GM23338 (cell line): ENCODE measurements at regions not wholly inside any gene's neighbourhood (a gene's known extent, or its start where the extent isn't known, plus 50 kb on each side); places are given as distances from the start of the nearest gene placed in this dataset.

Source experiments
- EZH2phosphoT487 ChIP-seq: fragments of 200-600 bp; sonication (generic); IDR thresholded peaks from one replicate; pipeline ENCODE4 v1.8.1; 2018; ENCODE audit warnings: antibody characterized with exemption; ENCODE audit not compliant: unreplicated experiment
- POLR2AphosphoS5 ChIP-seq: IDR thresholded peaks from 2 replicates; pipeline ENCODE4 v1.6.1; 2016; ENCODE audit warnings: antibody characterized with exemption, low read depth
- ZNF331 ChIP-seq: fragments of 250-450 bp; sonication (Bioruptor Pico); IDR thresholded peaks from 2 replicates; pipeline ENCODE4 v1.5.0; 2020; ENCODE audit warnings: low read depth, mild to moderate bottlenecking, moderate library complexity
- TF ChIP-seq, protein P1 (sequence below), 2 experiments: fragments of 200-600 bp in 1 of 2; sonication (generic) in 1 of 2; conservative IDR thresholded peaks; 2 replicates each; pipeline versions ENCODE4 v1.5.1 to v1.6.1; 2016 to 2017; ENCODE audit warnings: antibody characterized with exemption in 2 of 2, low read depth in 2 of 2, mild to moderate bottlenecking in 2 of 2, moderate library complexity in 1 of 2
- TF ChIP-seq, protein P2 (sequence below): IDR thresholded peaks from 2 replicates; pipeline ENCODE4 v1.6.1; 2016; ENCODE audit warnings: antibody characterized with exemption
- TF ChIP-seq, protein P3 (sequence below): IDR thresholded peaks from one replicate; pipeline ENCODE4 v1.6.1; 2018; ENCODE audit warnings: antibody characterized with exemption; ENCODE audit not compliant: unreplicated experiment

DNA sequence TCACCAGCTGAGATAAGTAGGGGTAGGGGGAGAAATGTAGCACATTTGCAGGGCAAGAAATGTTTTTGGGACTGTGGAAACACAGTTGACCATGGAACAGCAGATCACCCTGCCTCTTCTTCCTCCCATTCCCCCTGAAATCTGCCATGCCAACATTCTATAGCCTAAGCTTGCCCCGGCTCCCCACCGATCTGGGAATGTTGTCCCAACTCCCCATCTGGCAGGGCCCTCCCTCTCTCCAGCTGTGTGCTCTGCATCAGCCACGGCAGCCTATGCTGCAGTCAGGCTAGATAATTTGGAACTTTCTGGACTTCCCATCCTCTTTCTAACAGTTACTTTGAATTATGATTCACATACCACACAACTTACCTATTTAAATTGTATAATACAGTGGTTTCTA is 425.1 kb upstream of the RAB6C start:
- TF ChIP-seq, protein P1, sequence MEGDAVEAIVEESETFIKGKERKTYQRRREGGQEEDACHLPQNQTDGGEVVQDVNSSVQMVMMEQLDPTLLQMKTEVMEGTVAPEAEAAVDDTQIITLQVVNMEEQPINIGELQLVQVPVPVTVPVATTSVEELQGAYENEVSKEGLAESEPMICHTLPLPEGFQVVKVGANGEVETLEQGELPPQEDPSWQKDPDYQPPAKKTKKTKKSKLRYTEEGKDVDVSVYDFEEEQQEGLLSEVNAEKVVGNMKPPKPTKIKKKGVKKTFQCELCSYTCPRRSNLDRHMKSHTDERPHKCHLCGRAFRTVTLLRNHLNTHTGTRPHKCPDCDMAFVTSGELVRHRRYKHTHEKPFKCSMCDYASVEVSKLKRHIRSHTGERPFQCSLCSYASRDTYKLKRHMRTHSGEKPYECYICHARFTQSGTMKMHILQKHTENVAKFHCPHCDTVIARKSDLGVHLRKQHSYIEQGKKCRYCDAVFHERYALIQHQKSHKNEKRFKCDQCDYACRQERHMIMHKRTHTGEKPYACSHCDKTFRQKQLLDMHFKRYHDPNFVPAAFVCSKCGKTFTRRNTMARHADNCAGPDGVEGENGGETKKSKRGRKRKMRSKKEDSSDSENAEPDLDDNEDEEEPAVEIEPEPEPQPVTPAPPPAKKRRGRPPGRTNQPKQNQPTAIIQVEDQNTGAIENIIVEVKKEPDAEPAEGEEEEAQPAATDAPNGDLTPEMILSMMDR (conservative IDR thresholded peaks at IDR 0.05; ENCODE audit: low read depth in 2 of 2) = no peak
- TF ChIP-seq ZNF331 (CRISPR knock-in tag) (no peak), POLR2AphosphoS5 (no peak), EZH2phosphoT487 (no peak)
- TF ChIP-seq, protein P2, sequence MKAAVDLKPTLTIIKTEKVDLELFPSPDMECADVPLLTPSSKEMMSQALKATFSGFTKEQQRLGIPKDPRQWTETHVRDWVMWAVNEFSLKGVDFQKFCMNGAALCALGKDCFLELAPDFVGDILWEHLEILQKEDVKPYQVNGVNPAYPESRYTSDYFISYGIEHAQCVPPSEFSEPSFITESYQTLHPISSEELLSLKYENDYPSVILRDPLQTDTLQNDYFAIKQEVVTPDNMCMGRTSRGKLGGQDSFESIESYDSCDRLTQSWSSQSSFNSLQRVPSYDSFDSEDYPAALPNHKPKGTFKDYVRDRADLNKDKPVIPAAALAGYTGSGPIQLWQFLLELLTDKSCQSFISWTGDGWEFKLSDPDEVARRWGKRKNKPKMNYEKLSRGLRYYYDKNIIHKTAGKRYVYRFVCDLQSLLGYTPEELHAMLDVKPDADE = no peak
- TF ChIP-seq, protein P3, sequence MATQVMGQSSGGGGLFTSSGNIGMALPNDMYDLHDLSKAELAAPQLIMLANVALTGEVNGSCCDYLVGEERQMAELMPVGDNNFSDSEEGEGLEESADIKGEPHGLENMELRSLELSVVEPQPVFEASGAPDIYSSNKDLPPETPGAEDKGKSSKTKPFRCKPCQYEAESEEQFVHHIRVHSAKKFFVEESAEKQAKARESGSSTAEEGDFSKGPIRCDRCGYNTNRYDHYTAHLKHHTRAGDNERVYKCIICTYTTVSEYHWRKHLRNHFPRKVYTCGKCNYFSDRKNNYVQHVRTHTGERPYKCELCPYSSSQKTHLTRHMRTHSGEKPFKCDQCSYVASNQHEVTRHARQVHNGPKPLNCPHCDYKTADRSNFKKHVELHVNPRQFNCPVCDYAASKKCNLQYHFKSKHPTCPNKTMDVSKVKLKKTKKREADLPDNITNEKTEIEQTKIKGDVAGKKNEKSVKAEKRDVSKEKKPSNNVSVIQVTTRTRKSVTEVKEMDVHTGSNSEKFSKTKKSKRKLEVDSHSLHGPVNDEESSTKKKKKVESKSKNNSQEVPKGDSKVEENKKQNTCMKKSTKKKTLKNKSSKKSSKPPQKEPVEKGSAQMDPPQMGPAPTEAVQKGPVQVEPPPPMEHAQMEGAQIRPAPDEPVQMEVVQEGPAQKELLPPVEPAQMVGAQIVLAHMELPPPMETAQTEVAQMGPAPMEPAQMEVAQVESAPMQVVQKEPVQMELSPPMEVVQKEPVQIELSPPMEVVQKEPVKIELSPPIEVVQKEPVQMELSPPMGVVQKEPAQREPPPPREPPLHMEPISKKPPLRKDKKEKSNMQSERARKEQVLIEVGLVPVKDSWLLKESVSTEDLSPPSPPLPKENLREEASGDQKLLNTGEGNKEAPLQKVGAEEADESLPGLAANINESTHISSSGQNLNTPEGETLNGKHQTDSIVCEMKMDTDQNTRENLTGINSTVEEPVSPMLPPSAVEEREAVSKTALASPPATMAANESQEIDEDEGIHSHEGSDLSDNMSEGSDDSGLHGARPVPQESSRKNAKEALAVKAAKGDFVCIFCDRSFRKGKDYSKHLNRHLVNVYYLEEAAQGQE = no peak
